H1 (cell line): ENCODE measurements at regions not wholly inside any gene's neighbourhood (a gene's known extent, or its start where the extent isn't known, plus 50 kb on each side); places are given as distances from the start of the nearest gene placed in this dataset.

Experiments used
- CTCF ChIA-PET: fragments of 300-600 bp; sonication (Branson Sonifier 250); formaldehyde crosslinking; loops from one replicate; lab custom pipeline; 2021; ENCODE audit not compliant: partially characterized antibody; lab: Charles Lee
- POLR2A ChIA-PET: fragments of 300-600 bp; sonication (Branson Sonifier 250); formaldehyde crosslinking; loops from one replicate; lab custom pipeline; 2021; ENCODE audit warnings: inconsistent platforms; ENCODE audit not compliant: partially characterized antibody; lab: Charles Lee
- DNase-seq, 2 experiments: peaks; one replicate each; pipeline versions ENCODE4 v3.0.0 to v3.0.0-alpha.2; 2010 to 2022; ENCODE audit warnings: low spot score in 2 of 2, low read depth in 1 of 2, mixed read lengths in 1 of 2
- FAIRE-seq: peaks from 2 replicates; lab custom pipeline; 2011; peaks lifted over from hg19 to GRCh38; lab: Jason Lieb, UNC
- H2AFZ ChIP-seq: 2 replicates; pipeline ENCODE4 v1.8.1; 2012; ENCODE audit warnings: low read length, inconsistent platforms
- H2AK5ac ChIP-seq: 2 replicates; pipeline ENCODE4 v1.6.1; 2013; ENCODE audit warnings: low read depth, low read length
- H2BK120ac ChIP-seq: replicated peaks from 2 replicates; pipeline ENCODE3; 2013; ENCODE audit warnings: low read depth, low read length, inconsistent platforms
- H2BK12ac ChIP-seq: 2 replicates; pipeline ENCODE4 v1.6.1; 2013; ENCODE audit warnings: low read depth, low read length
- H2BK15ac ChIP-seq: 2 replicates; pipeline ENCODE4 v1.6.1; 2013; ENCODE audit warnings: low read length
- H2BK20ac ChIP-seq: 2 replicates; pipeline ENCODE4 v1.6.1; 2013; ENCODE audit warnings: low read length
- H2BK5ac ChIP-seq: 2 replicates; pipeline ENCODE4 v1.6.1; 2013; ENCODE audit warnings: low read depth, low read length
- H3K14ac ChIP-seq: 2 replicates; pipeline ENCODE4 v1.6.1; 2013; ENCODE audit warnings: inconsistent platforms; ENCODE audit not compliant: insufficient read length
- H3K18ac ChIP-seq: 2 replicates; pipeline ENCODE4 v1.6.1; 2013; ENCODE audit warnings: low read length; ENCODE audit errors: extremely low read depth
- H3K23ac ChIP-seq: 2 replicates; pipeline ENCODE4 v1.6.1; 2013; ENCODE audit warnings: inconsistent platforms; ENCODE audit not compliant: insufficient read length
- H3K23me2 ChIP-seq: 2 replicates; pipeline ENCODE4 v1.6.1; 2013; ENCODE audit warnings: low read depth, low read length
- H3K27ac ChIP-seq: 2 replicates; pipeline ENCODE4 v1.6.1; 2011; ENCODE audit warnings: low read depth, low read length, inconsistent platforms
- H3K27me3 ChIP-seq, 4 experiments: replicated peaks in 1 of 4; 1 replicate in 1 of 4; 2 replicates in 3 of 4; pipeline versions ENCODE4 v1.6.1 to v1.8.1; 2011 to 2013; ENCODE audit warnings: low read length in 3 of 4, mild to moderate bottlenecking in 3 of 4, inconsistent platforms in 2 of 4, mixed read lengths in 2 of 4, moderate library complexity in 1 of 4; ENCODE audit not compliant: control insufficient read depth in 3 of 4, insufficient read depth in 3 of 4; ENCODE audit errors: extremely low read depth in 1 of 4
- H3K36me3 ChIP-seq, 4 experiments: 2 replicates each; pipeline versions ENCODE4 v1.6.1 to v1.8.1; 2011 to 2013; ENCODE audit warnings: mild to moderate bottlenecking in 4 of 4, low read length in 3 of 4, moderate library complexity in 2 of 4, control low read depth in 1 of 4, inconsistent platforms in 1 of 4; ENCODE audit not compliant: insufficient read depth in 4 of 4, control insufficient read depth in 2 of 4
- H3K4ac ChIP-seq: replicated peaks from 2 replicates; pipeline ENCODE3; 2013; ENCODE audit warnings: low read length, low read depth, mixed read lengths, inconsistent platforms; ENCODE audit not compliant: insufficient read length
- H3K4me1 ChIP-seq, 4 experiments: replicated peaks in 1 of 4; 1 replicate in 1 of 4; 2 replicates in 3 of 4; pipeline versions ENCODE4 v1.6.1 to v1.8.1; 2011 to 2013; ENCODE audit warnings: low read length in 3 of 4, inconsistent platforms in 2 of 4, mixed read lengths in 1 of 4; ENCODE audit not compliant: insufficient read depth in 4 of 4, control insufficient read depth in 3 of 4
- H3K4me2 ChIP-seq, 2 experiments: 2 replicates each; pipeline versions ENCODE4 v1.6.1 to v1.8.1; 2011 to 2013; ENCODE audit warnings: low read depth in 2 of 2, low read length in 2 of 2, control low read depth in 1 of 2, inconsistent platforms in 1 of 2, mild to moderate bottlenecking in 1 of 2; ENCODE audit not compliant: insufficient read depth in 1 of 2
- H3K4me3 ChIP-seq, 4 experiments: fragments of 200-600, 300-600 bp in 1 of 4; sonication (generic), shearing (Covaris generic), sonication (Bioruptor Twin) in 1 of 4; 2 replicates each; pipeline versions ENCODE4 v1.5.1 to v1.8.1; 2011 to 2016; ENCODE audit warnings: low read length in 4 of 4, low read depth in 3 of 4, control low read depth in 2 of 4, inconsistent platforms in 2 of 4, mild to moderate bottlenecking in 2 of 4, mixed read lengths in 1 of 4, moderate library complexity in 1 of 4; ENCODE audit not compliant: insufficient read depth in 2 of 4; ENCODE audit errors: extremely low read depth in 1 of 4
- H3K56ac ChIP-seq: replicated peaks from 2 replicates; pipeline ENCODE3; 2013; ENCODE audit warnings: low read depth, mild to moderate bottlenecking, mixed read lengths, low read length, inconsistent platforms; ENCODE audit not compliant: insufficient read length
- H3K79me1 ChIP-seq: 2 replicates; pipeline ENCODE4 v1.6.1; 2013; ENCODE audit warnings: low read depth, low read length, control low read depth
- H3K79me2 ChIP-seq, 2 experiments: 2 replicates each; pipeline versions ENCODE4 v1.6.1 to v1.8.1; 2012 to 2013; ENCODE audit warnings: low read length in 2 of 2, mild to moderate bottlenecking in 2 of 2, inconsistent platforms in 1 of 2; ENCODE audit not compliant: insufficient read depth in 2 of 2, control insufficient read depth in 1 of 2
- H3K9ac ChIP-seq, 4 experiments: replicated peaks in 1 of 4; 1 replicate in 1 of 4; 2 replicates in 3 of 4; pipeline versions ENCODE4 v1.6.1 to v1.8.1; 2011 to 2013; ENCODE audit warnings: low read depth in 3 of 4, low read length in 3 of 4, control low read depth in 2 of 4, mild to moderate bottlenecking in 2 of 4, moderate library complexity in 2 of 4, inconsistent platforms in 1 of 4; ENCODE audit errors: extremely low read depth in 1 of 4
- H3K9me3 ChIP-seq, 2 experiments: 2 replicates each; pipeline versions ENCODE4 v1.6.1 to v1.8.1; 2012 to 2013; ENCODE audit warnings: mild to moderate bottlenecking in 2 of 2, moderate library complexity in 2 of 2, control low read depth in 1 of 2, inconsistent platforms in 1 of 2, low read depth in 1 of 2, low read length in 1 of 2, mixed read lengths in 1 of 2; ENCODE audit not compliant: insufficient read depth in 2 of 2
- H4K20me1 ChIP-seq, 2 experiments: replicated peaks in 1 of 2; 2 replicates each; pipeline versions ENCODE3 to v1.8.1; 2011 to 2013; ENCODE audit warnings: inconsistent platforms in 2 of 2, low read length in 2 of 2, mild to moderate bottlenecking in 1 of 2; ENCODE audit not compliant: insufficient read depth in 2 of 2, control insufficient read depth in 1 of 2
- H4K5ac ChIP-seq: 2 replicates; pipeline ENCODE4 v1.6.1; 2013; ENCODE audit warnings: low read length, low read depth, mixed read lengths, inconsistent platforms; ENCODE audit not compliant: insufficient read length
- H4K8ac ChIP-seq: 2 replicates; pipeline ENCODE4 v1.8.0; 2013; ENCODE audit warnings: mild to moderate bottlenecking, moderate library complexity, low read length, inconsistent platforms; ENCODE audit not compliant: insufficient read depth; ENCODE audit errors: extremely low read depth
- H4K91ac ChIP-seq: replicated peaks from 2 replicates; pipeline ENCODE3; 2013; ENCODE audit warnings: low read length, mixed read lengths, inconsistent platforms; ENCODE audit not compliant: insufficient read length
- BRCA1 ChIP-seq: IDR thresholded peaks from 2 replicates; pipeline ENCODE4 v1.6.1; 2012; ENCODE audit warnings: low read depth, low read length, improper control_type of control experiment
- FOSL1 ChIP-seq: IDR thresholded peaks from 2 replicates; pipeline ENCODE4 v1.6.1; 2011; ENCODE audit warnings: mild to moderate bottlenecking, low read depth, low read length, moderate library complexity; ENCODE audit not compliant: insufficient read depth
- GABPA ChIP-seq: IDR thresholded peaks from 2 replicates; pipeline ENCODE4 v1.6.1; 2011; ENCODE audit warnings: mild to moderate bottlenecking, low read length, moderate library complexity, borderline replicate concordance; ENCODE audit not compliant: insufficient read depth
- GTF2F1 ChIP-seq: IDR thresholded peaks from 2 replicates; pipeline ENCODE4 v1.6.1; 2012; ENCODE audit warnings: low read depth, low read length, improper control_type of control experiment, borderline replicate concordance
- JUND ChIP-seq: IDR thresholded peaks from 2 replicates; pipeline ENCODE4 v1.6.1; 2011; ENCODE audit warnings: mild to moderate bottlenecking, improper control_type of control experiment, low read length
- TBP ChIP-seq: IDR thresholded peaks from 2 replicates; pipeline ENCODE4 v1.6.1; 2011; ENCODE audit warnings: low read depth, low read length, improper control_type of control experiment
- TEAD4 ChIP-seq: IDR thresholded peaks from 2 replicates; pipeline ENCODE4 v1.6.1; 2012; ENCODE audit warnings: low read depth, low read length, inconsistent platforms, mixed read lengths
- WGBS, 2 experiments: shearing (Covaris generic) in 1 of 2; methylation state at CpG; one replicate each; pipeline versions ENCODE4 v1.1.6 to v1.1.7; 2013 to 2015; ENCODE audit warnings: low lambda C conversion rate in 2 of 2, mixed read lengths in 2 of 2, inconsistent platforms in 1 of 2, low coverage in 1 of 2, missing lambda C conversion rate in 1 of 2; ENCODE audit not compliant: insufficient replicate concordance in 2 of 2, insufficient coverage in 1 of 2, insufficient read length in 1 of 2; ENCODE audit errors: extremely low coverage in 1 of 2, missing lambda C conversion rate in 1 of 2; 5-methylcytosine and 5-hydroxymethylcytosine counted together

DNA sequence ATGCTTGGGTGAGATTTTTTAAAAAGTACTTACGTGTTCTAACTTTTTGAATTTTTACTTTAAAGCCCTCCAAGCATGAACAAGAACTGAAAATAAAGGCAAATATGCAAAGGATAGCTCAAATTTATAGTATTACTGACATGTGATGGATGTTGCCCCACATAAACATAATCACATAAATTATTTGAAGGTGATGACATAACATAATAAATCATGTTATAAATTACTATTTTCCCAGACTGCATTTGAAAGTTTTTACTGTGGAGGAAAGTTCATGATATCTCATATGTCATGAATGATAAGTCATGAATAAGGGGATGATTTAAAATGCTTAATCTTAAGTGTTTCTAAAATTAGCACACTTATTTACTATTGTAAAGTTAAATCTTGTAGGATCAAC, 705.7 kb upstream of the SLITRK1 start:
- Histone ChIP-seq H4K20me1 (no peaks in the 10 kb centered on the region), H3K23me2 (no peaks in the 10 kb centered on the region), H3K4me2 (no peak overlapping the region), H2BK20ac (no peak overlapping the region), H3K4me3 (no peak overlapping the region), H3K27ac (no peak overlapping the region), H3K4ac (no peak overlapping the region), H2AK5ac (no peak overlapping the region), H3K9ac (no peak overlapping the region), H3K56ac (no peak overlapping the region), H3K23ac (no peak overlapping the region), H2AFZ (no peak overlapping the region), H4K91ac (no peak overlapping the region), H3K14ac (no peak overlapping the region), H2BK5ac (no peak overlapping the region), H3K79me1 (no peaks in the 10 kb centered on the region), H3K36me3 (no peaks in the 10 kb centered on the region), H3K27me3 (no peaks in the 10 kb centered on the region), H2BK15ac (no peak overlapping the region), H3K79me2 (no peaks in the 10 kb centered on the region), H3K18ac (no peak overlapping the region), H3K4me1 (peaks cover 0 to 14% (median 2%) of the 10 kb centered on the region in 4 experiments; a peak in 2 of 7 replicates), H2BK120ac (no peak overlapping the region), H3K9me3 (no peaks in the 10 kb centered on the region), H4K5ac (no peak overlapping the region), H2BK12ac (no peak overlapping the region), H4K8ac (no peak overlapping the region)
- ChIA-PET CTCF (interaction anchor here (1.0 to 1.3 kb wide), 2 partner anchors 10 to 15 kb away, joined by 3 to 4 read pairs; no protein-coding TSS in a partner anchor), POLR2A (no interaction called here)
- DNase-seq (no peak), FAIRE-seq (no peak)
- WGBS, 2 experiments: 92% methylated on average over 1 of the region's 1 CpG; no CpG with 5 or more reads in 1 of the 2 experiments
- no peak for TF ChIP-seq BRCA1
- no peak for TF ChIP-seq GABPA
- TF ChIP-seq GTF2F1: no peak
- no peak for TF ChIP-seq TEAD4
- no peak for TF ChIP-seq JUND
- no peak for TF ChIP-seq FOSL1
- no peak for TF ChIP-seq TBP
